ENCODE measurements at regions not wholly inside any gene's neighbourhood (a gene's known extent, or its start where the extent isn't known, plus 50 kb on each side); places are given as distances from the start of the nearest gene placed in this dataset.

DNA sequence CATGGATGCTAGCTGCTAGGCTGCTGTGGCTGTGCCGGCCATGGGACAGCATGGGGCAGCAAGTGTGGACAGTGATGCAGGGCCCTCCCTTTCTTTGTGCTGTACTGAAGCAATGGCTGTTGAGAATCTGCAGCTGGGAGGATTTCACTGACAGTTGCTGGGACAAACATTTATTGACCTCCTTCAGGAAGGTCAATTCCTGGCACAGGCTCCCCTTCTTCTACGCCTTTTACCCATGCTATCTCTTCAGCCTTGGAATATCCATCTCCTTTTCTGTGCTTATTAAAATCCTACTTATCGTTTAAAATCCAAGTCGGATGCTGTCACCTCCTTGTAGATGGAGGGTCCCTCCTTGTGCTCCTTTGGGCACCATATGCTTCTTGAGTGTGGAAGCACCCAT, 213.1 kb upstream of the USP24 start:
- TF ChIP-seq, protein P1, sequence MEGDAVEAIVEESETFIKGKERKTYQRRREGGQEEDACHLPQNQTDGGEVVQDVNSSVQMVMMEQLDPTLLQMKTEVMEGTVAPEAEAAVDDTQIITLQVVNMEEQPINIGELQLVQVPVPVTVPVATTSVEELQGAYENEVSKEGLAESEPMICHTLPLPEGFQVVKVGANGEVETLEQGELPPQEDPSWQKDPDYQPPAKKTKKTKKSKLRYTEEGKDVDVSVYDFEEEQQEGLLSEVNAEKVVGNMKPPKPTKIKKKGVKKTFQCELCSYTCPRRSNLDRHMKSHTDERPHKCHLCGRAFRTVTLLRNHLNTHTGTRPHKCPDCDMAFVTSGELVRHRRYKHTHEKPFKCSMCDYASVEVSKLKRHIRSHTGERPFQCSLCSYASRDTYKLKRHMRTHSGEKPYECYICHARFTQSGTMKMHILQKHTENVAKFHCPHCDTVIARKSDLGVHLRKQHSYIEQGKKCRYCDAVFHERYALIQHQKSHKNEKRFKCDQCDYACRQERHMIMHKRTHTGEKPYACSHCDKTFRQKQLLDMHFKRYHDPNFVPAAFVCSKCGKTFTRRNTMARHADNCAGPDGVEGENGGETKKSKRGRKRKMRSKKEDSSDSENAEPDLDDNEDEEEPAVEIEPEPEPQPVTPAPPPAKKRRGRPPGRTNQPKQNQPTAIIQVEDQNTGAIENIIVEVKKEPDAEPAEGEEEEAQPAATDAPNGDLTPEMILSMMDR (IDR thresholded peaks at IDR 0.05): no peak
- no peak for TF ChIP-seq KDM5A (IDR thresholded peaks at IDR 0.05)
- TF ChIP-seq POLR2A (IDR thresholded peaks at IDR 0.05; ENCODE audit: low read length): no peak
- TF ChIP-seq, protein P2, sequence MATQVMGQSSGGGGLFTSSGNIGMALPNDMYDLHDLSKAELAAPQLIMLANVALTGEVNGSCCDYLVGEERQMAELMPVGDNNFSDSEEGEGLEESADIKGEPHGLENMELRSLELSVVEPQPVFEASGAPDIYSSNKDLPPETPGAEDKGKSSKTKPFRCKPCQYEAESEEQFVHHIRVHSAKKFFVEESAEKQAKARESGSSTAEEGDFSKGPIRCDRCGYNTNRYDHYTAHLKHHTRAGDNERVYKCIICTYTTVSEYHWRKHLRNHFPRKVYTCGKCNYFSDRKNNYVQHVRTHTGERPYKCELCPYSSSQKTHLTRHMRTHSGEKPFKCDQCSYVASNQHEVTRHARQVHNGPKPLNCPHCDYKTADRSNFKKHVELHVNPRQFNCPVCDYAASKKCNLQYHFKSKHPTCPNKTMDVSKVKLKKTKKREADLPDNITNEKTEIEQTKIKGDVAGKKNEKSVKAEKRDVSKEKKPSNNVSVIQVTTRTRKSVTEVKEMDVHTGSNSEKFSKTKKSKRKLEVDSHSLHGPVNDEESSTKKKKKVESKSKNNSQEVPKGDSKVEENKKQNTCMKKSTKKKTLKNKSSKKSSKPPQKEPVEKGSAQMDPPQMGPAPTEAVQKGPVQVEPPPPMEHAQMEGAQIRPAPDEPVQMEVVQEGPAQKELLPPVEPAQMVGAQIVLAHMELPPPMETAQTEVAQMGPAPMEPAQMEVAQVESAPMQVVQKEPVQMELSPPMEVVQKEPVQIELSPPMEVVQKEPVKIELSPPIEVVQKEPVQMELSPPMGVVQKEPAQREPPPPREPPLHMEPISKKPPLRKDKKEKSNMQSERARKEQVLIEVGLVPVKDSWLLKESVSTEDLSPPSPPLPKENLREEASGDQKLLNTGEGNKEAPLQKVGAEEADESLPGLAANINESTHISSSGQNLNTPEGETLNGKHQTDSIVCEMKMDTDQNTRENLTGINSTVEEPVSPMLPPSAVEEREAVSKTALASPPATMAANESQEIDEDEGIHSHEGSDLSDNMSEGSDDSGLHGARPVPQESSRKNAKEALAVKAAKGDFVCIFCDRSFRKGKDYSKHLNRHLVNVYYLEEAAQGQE (IDR thresholded peaks at IDR 0.05): no peak
- no peak for TF ChIP-seq CEBPB (IDR thresholded peaks at IDR 0.05)
- no peak for TF ChIP-seq RFX5 (IDR thresholded peaks at IDR 0.05)
- no peak for TF ChIP-seq JUN (IDR thresholded peaks at IDR 0.05)
- no peak for TF ChIP-seq NPAS2 (CRISPR knock-in tag; IDR thresholded peaks at IDR 0.05; ENCODE audit: borderline replicate concordance)
- no peak for TF ChIP-seq RAD21 (conservative IDR thresholded peaks at IDR 0.05 in 1 of 2, IDR thresholded peaks at IDR 0.05 in 1 of 2)
- TF ChIP-seq BHLHE40 (IDR thresholded peaks at IDR 0.05; ENCODE audit: low read depth, low read length): no peak
- TF ChIP-seq GATA3 (IDR thresholded peaks at IDR 0.05; ENCODE audit: borderline replicate concordance): no peak
